ENCODE measurements at regions not wholly inside any gene's neighbourhood (a gene's known extent, or its start where the extent isn't known, plus 50 kb on each side); places are given as distances from the start of the nearest gene placed in this dataset.
"Not testable (repeated sequence)": the region's sequence is repeated elsewhere in the genome, so short reads cannot be mapped to it uniquely, and the experiment has no call there.

- intact Hi-C loops (cut with DNase I; ENCODE audit: low total_unique reads): no loop called here
- TF ChIP-seq EP300 (IDR thresholded peaks at IDR 0.05; ENCODE audit: low read depth) (no peak), POLR2A (IDR thresholded peaks at IDR 0.05) (no peak), CTCF (IDR thresholded peaks at IDR 0.05) (no peak), POLR2AphosphoS5 (IDR thresholded peaks at IDR 0.05) (no peak)
- no peak for DNase-seq
- in situ Hi-C loops (cut with MboI; ENCODE audit: low pct_ligation_motif_present in 1 of 4, low pct_unique_long_range_greater_than_20kb in 1 of 4, low sequenced_read_pairs in 3 of 4): no loop called here
- Histone ChIP-seq H3K27me3 (no peaks in the 10 kb centered on the region), H3K4me1 (no peaks in the 10 kb centered on the region), H3K27ac (no peak overlapping the region), H3K36me3 (no peaks in the 10 kb centered on the region), H3K9me3 (peaks cover under 1 to 5% of the 10 kb centered on the region in 2 donors), H3K4me3 (no peak overlapping the region)
- 95 to 100% methylated on average over 1 of the region's 1 CpG for WGBS, 2 donors (ENCODE audit: low coverage in 1 of 2)
Measured at GRCh38 chr4:173722075-173722474, 192.0 kb upstream of the HAND2 start.

GRCh38 chr4:173718504-173718903, 188.5 kb upstream of the HAND2 start:
- H3K27me3 ChIP-seq; H3K9me3 ChIP-seq; DNase-seq; in situ Hi-C loops (cut with MboI; ENCODE audit: low pct_ligation_motif_present in 1 of 4, low pct_unique_long_range_greater_than_20kb in 1 of 4, low sequenced_read_pairs in 3 of 4); H3K36me3 ChIP-seq; H3K27ac ChIP-seq; intact Hi-C loops (cut with DNase I; ENCODE audit: low total_unique reads); H3K4me1 ChIP-seq; H3K4me3 ChIP-seq: not testable (repeated sequence)
- WGBS, 2 donors (ENCODE audit: low coverage in 1 of 2): 82 to 87% methylated on average over 1 of the region's 1 CpG

GRCh38 chr4:173717581-173717980, 187.6 kb upstream of the HAND2 start:
- H3K4me1 ChIP-seq: no peaks in the 10 kb centered on the region
- 89% methylated on average over 10 of the region's 10 CpGs; no CpG with 5 or more reads in 1 of the 2 donors for WGBS, 2 donors (ENCODE audit: low coverage in 1 of 2)

GRCh38 chr4:173714456-173714855, 184.4 kb upstream of the HAND2 start:
- H3K36me3 ChIP-seq: no peaks in the 10 kb centered on the region
- no peak overlapping the region for H3K27ac ChIP-seq
- no peaks in the 10 kb centered on the region for H3K4me1 ChIP-seq
- no peak for TF ChIP-seq POLR2AphosphoS5 (IDR thresholded peaks at IDR 0.05)
- TF ChIP-seq EP300 (IDR thresholded peaks at IDR 0.05; ENCODE audit: low read depth): no peak
- TF ChIP-seq POLR2A (IDR thresholded peaks at IDR 0.05): no peak
- no peak overlapping the region for H3K4me3 ChIP-seq
- in situ Hi-C loops (cut with MboI; ENCODE audit: low pct_ligation_motif_present in 1 of 4, low pct_unique_long_range_greater_than_20kb in 1 of 4, low sequenced_read_pairs in 3 of 4) (no loop called here), intact Hi-C loops (cut with DNase I; ENCODE audit: low total_unique reads) (no loop called here)
- H3K27me3 ChIP-seq: no peaks in the 10 kb centered on the region
- 59 to 63% methylated on average over 5 of the region's 5 CpGs for WGBS, 2 donors (ENCODE audit: low coverage in 1 of 2)
- DNase-seq: no peak
- peaks cover 0 to 5% of the 10 kb centered on the region in 2 donors for H3K9me3 ChIP-seq

More at GRCh38 chr4:173717581-173717980, 187.6 kb upstream of the HAND2 start:
- DNase-seq: no peak
- Histone ChIP-seq H3K27ac (no peak overlapping the region), H3K4me3 (no peak overlapping the region), H3K9me3 (peaks cover 0 to 5% of the 10 kb centered on the region in 2 donors), H3K27me3 (no peaks in the 10 kb centered on the region), H3K36me3 (no peaks in the 10 kb centered on the region)
- intact Hi-C loops (cut with DNase I; ENCODE audit: low total_unique reads): no loop called here
- no peak for TF ChIP-seq POLR2A (IDR thresholded peaks at IDR 0.05)
- TF ChIP-seq POLR2AphosphoS5 (IDR thresholded peaks at IDR 0.05): no peak
- no peak for TF ChIP-seq EP300 (IDR thresholded peaks at IDR 0.05; ENCODE audit: low read depth)
- TF ChIP-seq CTCF (IDR thresholded peaks at IDR 0.05): no peak
- in situ Hi-C loops (cut with MboI; ENCODE audit: low pct_ligation_motif_present in 1 of 4, low pct_unique_long_range_greater_than_20kb in 1 of 4, low sequenced_read_pairs in 3 of 4): no loop called here

- H3K27ac ChIP-seq: no peak overlapping the region
- TF ChIP-seq POLR2AphosphoS5 (IDR thresholded peaks at IDR 0.05): no peak
- TF ChIP-seq CTCF (IDR thresholded peaks at IDR 0.05): no peak
- TF ChIP-seq EP300 (IDR thresholded peaks at IDR 0.05; ENCODE audit: low read depth): no peak
- TF ChIP-seq POLR2A (IDR thresholded peaks at IDR 0.05): no peak
- H3K27me3 ChIP-seq: no peaks in the 10 kb centered on the region
- H3K9me3 ChIP-seq: no peaks in the 10 kb centered on the region
- H3K36me3 ChIP-seq: no peaks in the 10 kb centered on the region
- in situ Hi-C loops (cut with MboI; ENCODE audit: low pct_ligation_motif_present in 1 of 4, low pct_unique_long_range_greater_than_20kb in 1 of 4, low sequenced_read_pairs in 3 of 4) (no loop called here), intact Hi-C loops (cut with DNase I; ENCODE audit: low total_unique reads) (no loop called here)
- no peak overlapping the region for H3K4me3 ChIP-seq
- no peak for DNase-seq
- WGBS, 2 donors (ENCODE audit: low coverage in 1 of 2): 82 to 85% methylated on average over 5 of the region's 5 CpGs
- H3K4me1 ChIP-seq: no peaks in the 10 kb centered on the region
Measured at GRCh38 chr4:173713026-173713425, 183.0 kb upstream of the HAND2 start.

All from transverse colon (tissue), 4 donors.